HG02571 (cell line): ENCODE measurements at regions not wholly inside any gene's neighbourhood (a gene's known extent, or its start where the extent isn't known, plus 50 kb on each side); places are given as distances from the start of the nearest gene placed in this dataset.

Experiments
- ATAC-seq: cut with Tn5 transposase; IDR thresholded peaks from one replicate; pipeline ENCODE4 v1.9.1; 2021; ENCODE audit warnings: mild to moderate bottlenecking, moderate library complexity; ENCODE audit not compliant: unreplicated experiment

- no peak for ATAC-seq
Observed at GRCh38 chr7:41058986-41059741, 643.7 kb downstream of the INHBA start.

GRCh38 chr7:41054960-41055661 lies 647.8 kb downstream of the INHBA start:
- ATAC-seq, result no peak

GRCh38 chr7:41053820-41054219 lies 649.1 kb downstream of the INHBA start:
- no peak for ATAC-seq

- ATAC-seq, result no peak
Observed at GRCh38 chr7:41052736-41053135, 650.2 kb downstream of the INHBA start.

- ATAC-seq, result no peak
Observed at GRCh38 chr7:41052201-41052600, 650.7 kb downstream of the INHBA start.

GRCh38 chr7:41051535-41051934 lies 651.4 kb downstream of the INHBA start:
- ATAC-seq, result no peak

GRCh38 chr7:41051062-41051461 lies 651.8 kb downstream of the INHBA start:
- no peak for ATAC-seq

GRCh38 chr7:41048771-41049170 lies 654.1 kb downstream of the INHBA start:
- no peak for ATAC-seq

GRCh38 chr7:41047789-41048191 lies 655.1 kb downstream of the INHBA start:
- ATAC-seq, result no peak

GRCh38 chr7:41047211-41047610 lies 655.7 kb downstream of the INHBA start:
- no peak for ATAC-seq

GRCh38 chr7:41046776-41047175 lies 656.1 kb downstream of the INHBA start:
- no peak for ATAC-seq

GRCh38 chr7:41046221-41046761 lies 656.6 kb downstream of the INHBA start:
- ATAC-seq, result no peak

- no peak for ATAC-seq
Observed at GRCh38 chr7:41045556-41046123, 657.2 kb downstream of the INHBA start.

- no peak for ATAC-seq
Observed at GRCh38 chr7:41039981-41040380, 662.9 kb downstream of the INHBA start.

- ATAC-seq, result no peak
Observed at GRCh38 chr7:41039386-41039953, 663.4 kb downstream of the INHBA start.

GRCh38 chr7:41038211-41038610 lies 664.7 kb downstream of the INHBA start:
- no peak for ATAC-seq

GRCh38 chr7:41037691-41038090 lies 665.2 kb downstream of the INHBA start:
- no peak for ATAC-seq

GRCh38 chr7:41035794-41036193 lies 667.1 kb downstream of the INHBA start:
- no peak for ATAC-seq

GRCh38 chr7:41033500-41033899 lies 669.4 kb downstream of the INHBA start:
- ATAC-seq, result no peak

GRCh38 chr7:41030673-41031072 lies 672.2 kb downstream of the INHBA start:
- ATAC-seq, result no peak

- ATAC-seq, result no peak
Observed at GRCh38 chr7:41029072-41029499, 673.8 kb downstream of the INHBA start.
